Activated naive CD4-positive, alpha-beta T cell treated with anti-CD3 and anti-CD28 coated beads, Interleukin-2, amount 50 U/mL, for 72 hours (primary cell): ENCODE measurements at regions not wholly inside any gene's neighbourhood (a gene's known extent, or its start where the extent isn't known, plus 50 kb on each side); places are given as distances from the start of the nearest gene placed in this dataset.
A peak's percentile ranks its signal among the peaks of the same experiment; 100 is the strongest.
"Not testable (repeated sequence)": the region's sequence is repeated elsewhere in the genome, so short reads cannot be mapped to it uniquely, and the experiment has no call there.

ENCODE experiments used
- ATAC-seq, 2 donors: fragments of 150-1000 bp; cut with Tn5 transposase; 2 replicates each; pipeline ENCODE4 v1.10.0; 2021; ENCODE audit warnings: mild to moderate bottlenecking in 2 of 2, moderate library complexity in 2 of 2
- DNase-seq, 2 donors: peaks; one replicate each; pipeline ENCODE4 v3.0.0; 2021 to 2022; ENCODE audit warnings: low spot score in 2 of 2
- H3K27ac Mint-ChIP-seq, 2 donors: one replicate each; pipeline ENCODE4 v1.8.0; 2022; ENCODE audit warnings: mild to moderate bottlenecking in 2 of 2, mixed read lengths in 2 of 2
- H3K36me3 Mint-ChIP-seq, 2 donors: one replicate each; pipeline ENCODE4 v1.8.0; 2022; ENCODE audit warnings: mixed read lengths in 2 of 2
- H3K9me3 Mint-ChIP-seq, 2 donors: one replicate each; pipeline ENCODE4 v1.8.0; 2022; ENCODE audit warnings: mixed read lengths in 2 of 2

DNA sequence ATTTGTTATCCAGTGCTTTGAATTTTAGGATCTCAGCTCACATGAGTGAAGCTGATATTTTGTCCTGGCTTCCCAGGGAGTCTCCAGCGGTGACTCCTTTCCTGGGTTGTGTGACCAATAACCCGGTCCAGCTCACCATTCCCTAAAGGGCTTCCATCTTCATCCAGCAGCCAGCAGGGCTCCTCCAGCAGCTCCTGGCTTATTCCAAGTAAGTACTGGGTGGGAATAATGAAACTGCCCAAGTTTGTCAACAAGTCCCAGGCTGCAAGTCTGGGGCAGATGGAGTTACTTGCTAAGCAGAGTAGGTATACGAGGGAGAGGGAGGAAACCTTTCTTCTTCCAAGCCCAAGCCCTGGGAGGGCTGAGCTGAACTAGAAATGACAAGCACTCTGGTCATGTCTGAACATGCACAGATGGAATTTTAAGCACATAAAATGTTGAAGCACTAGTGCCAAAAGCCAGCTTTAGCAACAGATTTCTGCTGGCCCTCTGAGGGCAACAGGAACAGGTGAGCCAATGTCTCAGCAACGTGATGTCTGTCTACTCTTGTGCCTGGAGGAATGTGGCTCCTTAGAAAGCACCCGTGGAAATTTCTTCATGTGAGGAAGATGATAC lies 153.7 kb upstream of the DAPK1 start:
- ATAC-seq (no peak), DNase-seq (no peak)
- Mint-ChIP-seq H3K36me3 (no peaks in the 10 kb centered on the region), H3K9me3 (no peaks in the 10 kb centered on the region), H3K27ac (no peak overlapping the region)

- DNase-seq (no peak), ATAC-seq (no peak)
- no peaks in the 10 kb centered on the region for H3K36me3 Mint-ChIP-seq
- no peak overlapping the region for H3K27ac Mint-ChIP-seq
- H3K9me3 Mint-ChIP-seq, result peaks cover 0 to 3% of the 10 kb centered on the region in 2 donors
These were observed 151.5 kb upstream of the DAPK1 start for GRCh38 chr9:87346061-87346665.

GRCh38 chr9:87350915-87351314 lies 146.8 kb upstream of the DAPK1 start:
- Mint-ChIP-seq H3K9me3 (peaks cover 0 to 3% of the 10 kb centered on the region in 2 donors), H3K36me3 (no peaks in the 10 kb centered on the region)
- DNase-seq, result no peak

DNA sequence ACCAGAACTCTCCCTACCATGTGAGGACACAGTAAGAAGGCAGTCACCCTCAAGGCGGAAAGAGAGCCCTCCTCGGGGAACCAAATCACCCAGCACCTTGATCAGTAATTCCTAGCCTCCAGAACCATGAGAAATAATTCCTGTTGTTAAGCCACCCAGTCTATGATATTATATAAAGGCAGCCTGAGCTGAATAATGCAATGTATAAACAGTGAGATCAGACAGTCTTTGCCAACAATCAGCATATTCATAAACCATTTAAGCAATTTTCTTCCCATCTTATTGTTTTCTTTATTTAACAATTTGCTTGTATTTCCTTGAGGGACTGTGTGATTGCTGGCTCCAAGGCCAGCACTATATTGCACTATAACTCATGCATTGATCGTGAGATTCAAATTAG lies 144.4 kb upstream of the DAPK1 start:
- Mint-ChIP-seq H3K36me3 (no peaks in the 10 kb centered on the region), H3K27ac (no peak overlapping the region), H3K9me3 (peaks cover 0 to 3% of the 10 kb centered on the region in 2 donors)
- DNase-seq, result no peak
- no peak for ATAC-seq

More at GRCh38 chr9:87350915-87351314, 146.8 kb upstream of the DAPK1 start:
- no peak overlapping the region for H3K27ac Mint-ChIP-seq
- ATAC-seq, result no peak

GRCh38 chr9:87354147-87354546 lies 143.5 kb upstream of the DAPK1 start:
- H3K9me3 Mint-ChIP-seq, result peaks cover 0 to 3% of the 10 kb centered on the region in 2 donors
- DNase-seq (no peak), ATAC-seq (no peak)
- peaks cover 0 to 7% of the 10 kb centered on the region in 2 donors for H3K36me3 Mint-ChIP-seq
- no peak overlapping the region for H3K27ac Mint-ChIP-seq

DNA sequence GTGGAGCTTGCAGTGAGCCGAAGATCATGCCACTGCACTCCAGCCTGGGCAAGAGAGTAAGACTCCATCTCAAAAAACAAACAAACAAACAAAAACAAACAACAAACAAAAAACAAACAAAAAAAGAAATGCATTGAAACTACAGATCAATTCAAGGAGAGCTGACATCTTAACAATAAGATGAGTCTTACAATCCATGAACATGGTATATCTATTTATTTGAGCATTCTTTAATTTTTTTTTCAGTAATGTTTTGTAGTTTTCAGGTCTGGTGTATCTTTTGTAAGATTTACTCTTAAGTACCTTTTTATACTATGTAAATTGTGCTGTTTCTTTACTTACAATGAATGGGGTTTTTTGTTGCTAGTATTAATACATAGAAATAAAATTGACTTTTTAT lies 140.1 kb upstream of the DAPK1 start:
- Mint-ChIP-seq H3K36me3 (peaks cover 0 to 19% of the 10 kb centered on the region in 2 donors), H3K9me3 (peaks cover 4 to 6% of the 10 kb centered on the region in 2 donors), H3K27ac (no peak overlapping the region)
- DNase-seq, result no peak
- ATAC-seq, result no peak

DNA sequence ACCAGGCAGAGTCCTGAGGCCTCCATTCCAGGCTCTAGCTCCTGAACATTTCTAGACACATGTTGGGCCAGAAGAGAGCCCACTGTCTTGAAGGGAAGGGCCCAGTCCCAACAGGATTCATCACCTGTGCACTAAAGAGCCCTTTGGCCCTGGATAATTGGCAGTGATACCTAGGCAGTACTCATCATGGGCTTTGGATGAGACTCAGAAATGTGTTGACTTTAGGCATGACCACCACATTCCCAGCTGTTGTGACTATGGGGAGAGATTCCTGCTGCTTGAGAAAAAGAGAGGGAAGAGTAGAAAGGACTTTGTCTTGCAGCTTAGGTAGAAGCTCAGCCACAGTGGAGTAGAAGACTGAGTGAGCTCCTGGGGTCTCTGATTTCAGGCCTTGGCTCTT lies 138.4 kb upstream of the DAPK1 start:
- no peak for ATAC-seq
- H3K36me3 Mint-ChIP-seq, result peaks cover 0 to 19% of the 10 kb centered on the region in 2 donors
- peaks cover 4 to 7% of the 10 kb centered on the region in 2 donors for H3K9me3 Mint-ChIP-seq

GRCh38 chr9:87359958-87360601 lies 137.6 kb upstream of the DAPK1 start:
- H3K36me3 Mint-ChIP-seq, result peaks cover 0 to 19% of the 10 kb centered on the region in 2 donors
- H3K9me3 Mint-ChIP-seq, result peaks cover 8 to 14% of the 10 kb centered on the region in 2 donors
- H3K27ac Mint-ChIP-seq, result no peak overlapping the region
- DNase-seq, result no peak
- ATAC-seq, result no peak

More for the DNA sequence above, 138.4 kb upstream of the DAPK1 start:
- no peak overlapping the region for H3K27ac Mint-ChIP-seq
- DNase-seq, result no peak

DNA sequence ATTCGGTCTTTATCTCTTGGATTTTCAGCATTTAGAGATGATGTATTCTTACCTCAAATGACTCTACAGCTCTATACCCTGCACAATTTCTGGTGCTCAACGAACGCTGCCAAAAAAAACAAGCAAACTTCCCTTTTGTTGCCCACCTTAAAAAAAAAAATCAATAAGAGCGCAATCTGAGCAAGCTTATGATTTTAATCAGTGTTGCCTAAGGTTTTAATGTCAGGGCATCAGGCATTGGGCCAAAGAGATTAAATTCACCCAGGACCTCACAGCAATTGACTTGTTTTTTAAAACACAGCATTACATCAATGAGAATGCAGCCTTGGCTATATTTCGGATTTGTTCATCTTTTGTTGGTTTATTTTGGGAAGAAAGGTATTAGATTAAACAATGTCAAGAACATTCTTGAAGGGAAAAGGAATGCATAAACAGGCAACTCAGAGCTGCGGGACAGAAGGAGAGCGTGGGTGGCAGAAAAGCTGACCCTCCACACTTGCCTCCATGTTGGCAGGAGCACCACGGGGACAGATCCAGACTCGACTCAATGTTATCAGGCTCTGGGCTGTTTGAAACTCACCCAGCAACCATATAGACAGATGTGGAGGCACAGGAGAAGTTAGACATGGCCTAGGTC lies 127.5 kb upstream of the DAPK1 start:
- no peak for ATAC-seq
- Mint-ChIP-seq H3K9me3 (peaks cover 0 to 4% of the 10 kb centered on the region in 2 donors), H3K27ac (no peak overlapping the region), H3K36me3 (no peaks in the 10 kb centered on the region)
- DNase-seq, result no peak

GRCh38 chr9:87371795-87372355 lies 125.8 kb upstream of the DAPK1 start:
- ATAC-seq (no peak), DNase-seq (no peak)
- H3K36me3 Mint-ChIP-seq, result no peaks in the 10 kb centered on the region
- H3K27ac Mint-ChIP-seq, result no peak overlapping the region
- H3K9me3 Mint-ChIP-seq, result peaks cover 0 to 4% of the 10 kb centered on the region in 2 donors

DNA sequence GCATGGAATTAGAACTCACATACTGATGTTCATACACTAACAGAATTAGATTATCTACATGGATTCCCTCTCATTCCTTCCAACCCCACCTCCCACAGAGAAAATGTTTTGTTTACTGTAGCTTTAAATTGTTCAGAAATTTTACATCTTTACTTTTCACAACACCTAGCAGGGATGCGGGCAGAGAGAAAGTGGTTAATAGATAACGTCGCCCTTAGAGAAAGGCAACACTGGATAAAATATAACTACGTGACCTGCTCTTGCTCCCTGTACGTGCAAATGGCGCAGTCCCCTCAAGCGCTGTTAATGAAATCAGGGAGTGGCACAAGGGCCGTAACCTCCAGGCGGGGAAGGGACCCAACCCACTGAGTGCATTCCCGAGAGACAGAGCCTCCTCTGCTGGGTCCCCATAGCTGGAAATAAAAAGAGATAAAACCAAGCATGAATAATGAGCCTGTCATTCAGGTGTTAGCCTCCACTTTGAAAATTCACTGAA lies 125.3 kb upstream of the DAPK1 start:
- H3K9me3 Mint-ChIP-seq, result peaks cover 0 to 2% of the 10 kb centered on the region in 2 donors
- no peak overlapping the region for H3K27ac Mint-ChIP-seq
- no peaks in the 10 kb centered on the region for H3K36me3 Mint-ChIP-seq
- ATAC-seq (no peak), DNase-seq (no peak)

- peak; percentile 99 to 100 for ATAC-seq
- not testable (repeated sequence) for H3K36me3 Mint-ChIP-seq, H3K27ac Mint-ChIP-seq, H3K9me3 Mint-ChIP-seq
- peak; percentile 58 to 60 for DNase-seq
These were observed 123.4 kb upstream of the DAPK1 start for GRCh38 chr9:87374023-87374919.

DNA sequence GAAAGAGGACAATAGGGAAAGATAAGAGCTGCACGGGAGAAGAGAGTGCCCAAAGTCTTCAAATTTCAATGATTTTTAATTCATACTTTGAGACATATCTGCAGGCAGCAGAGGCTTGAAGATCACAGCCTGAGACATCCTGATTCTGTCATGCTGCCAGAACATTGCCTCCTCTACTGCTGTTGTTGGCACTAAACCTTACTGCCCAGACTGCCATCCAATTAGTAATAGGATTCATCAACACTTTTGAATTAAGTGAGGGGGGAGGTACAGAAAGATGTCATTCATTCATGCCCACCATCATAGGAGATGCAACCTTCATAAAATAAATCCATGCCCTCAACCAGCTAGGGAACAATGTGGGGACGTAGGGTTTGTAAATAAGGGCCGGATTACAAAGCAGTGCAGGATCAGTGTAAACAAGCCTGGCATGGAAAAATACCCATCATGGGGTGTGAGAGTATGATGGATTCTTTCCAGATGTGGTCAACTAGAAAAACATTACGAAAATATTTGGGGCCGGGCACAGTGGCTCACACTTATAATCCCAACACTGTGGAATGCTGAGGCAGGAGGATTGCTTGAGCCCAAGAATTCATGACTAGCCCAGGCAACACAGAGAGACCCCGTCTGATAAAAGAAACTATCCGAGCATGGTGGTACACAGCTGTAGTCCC lies 122.1 kb upstream of the DAPK1 start:
- H3K27ac Mint-ChIP-seq, result no peak overlapping the region
- H3K36me3 Mint-ChIP-seq, result no peaks in the 10 kb centered on the region
- no peaks in the 10 kb centered on the region for H3K9me3 Mint-ChIP-seq
- ATAC-seq (no peak), DNase-seq (no peak)

DNA sequence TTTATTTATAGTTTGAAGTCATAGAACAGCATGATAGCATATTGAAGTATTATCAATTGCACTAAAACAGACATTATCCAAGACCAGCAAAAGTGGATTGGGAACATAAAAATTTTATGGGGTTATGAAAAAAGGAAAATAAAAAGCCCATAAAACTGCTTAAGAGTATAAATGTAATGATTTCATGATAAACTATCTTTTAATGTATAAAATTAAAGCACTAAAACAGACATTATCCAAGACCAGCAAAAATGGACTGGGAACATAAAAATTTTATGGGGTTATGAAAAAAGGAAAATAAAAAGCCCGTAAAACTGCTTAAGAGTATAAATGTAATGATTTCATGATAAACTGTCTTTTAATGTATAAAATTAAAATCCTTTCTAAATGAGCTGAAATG lies 119.0 kb upstream of the DAPK1 start:
- Mint-ChIP-seq H3K27ac (no peak overlapping the region), H3K9me3 (no peaks in the 10 kb centered on the region), H3K36me3 (no peaks in the 10 kb centered on the region)
- DNase-seq, result no peak
- ATAC-seq, result no peak

DNA sequence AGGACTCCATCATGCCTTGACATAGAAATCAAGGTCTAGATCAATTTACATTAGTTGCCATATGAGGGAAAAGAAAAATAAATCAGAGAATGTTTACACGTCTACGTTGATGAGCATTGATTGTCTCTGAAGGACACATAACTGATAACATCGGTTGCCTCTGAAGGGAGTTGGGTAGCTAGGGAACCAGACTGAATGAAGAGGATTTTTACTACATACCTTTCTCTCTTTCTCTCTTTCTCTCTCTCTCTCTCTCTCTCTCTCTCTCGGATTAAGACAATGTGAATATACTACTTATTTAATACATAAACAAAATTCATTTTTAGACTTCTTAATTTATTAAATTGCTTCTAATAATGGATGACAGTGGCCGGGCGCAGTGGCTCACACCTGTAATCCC lies 118.4 kb upstream of the DAPK1 start:
- Mint-ChIP-seq H3K36me3 (no peaks in the 10 kb centered on the region), H3K27ac (no peak overlapping the region), H3K9me3 (no peaks in the 10 kb centered on the region)
- DNase-seq (no peak), ATAC-seq (no peak)
